Lower leg skin (tissue), 3 donors: ENCODE measurements at regions not wholly inside any gene's neighbourhood (a gene's known extent, or its start where the extent isn't known, plus 50 kb on each side); places are given as distances from the start of the nearest gene placed in this dataset.

Source experiments
- POLR2A ChIP-seq, 2 donors: fragments of 450-650 bp; IDR thresholded peaks; one replicate each; pipeline ENCODE4 v1.6.1; 2016 to 2017; ENCODE audit warnings: antibody characterized with exemption in 2 of 2, mild to moderate bottlenecking in 1 of 2, moderate library complexity in 1 of 2
- TF ChIP-seq, protein P1 (sequence below), 3 donors: fragments of 450-650 bp; IDR thresholded peaks; one replicate each; pipeline ENCODE4 v1.5.1; 2016; ENCODE audit warnings: antibody characterized with exemption in 3 of 3, mild to moderate bottlenecking in 3 of 3, moderate library complexity in 2 of 3

DNA sequence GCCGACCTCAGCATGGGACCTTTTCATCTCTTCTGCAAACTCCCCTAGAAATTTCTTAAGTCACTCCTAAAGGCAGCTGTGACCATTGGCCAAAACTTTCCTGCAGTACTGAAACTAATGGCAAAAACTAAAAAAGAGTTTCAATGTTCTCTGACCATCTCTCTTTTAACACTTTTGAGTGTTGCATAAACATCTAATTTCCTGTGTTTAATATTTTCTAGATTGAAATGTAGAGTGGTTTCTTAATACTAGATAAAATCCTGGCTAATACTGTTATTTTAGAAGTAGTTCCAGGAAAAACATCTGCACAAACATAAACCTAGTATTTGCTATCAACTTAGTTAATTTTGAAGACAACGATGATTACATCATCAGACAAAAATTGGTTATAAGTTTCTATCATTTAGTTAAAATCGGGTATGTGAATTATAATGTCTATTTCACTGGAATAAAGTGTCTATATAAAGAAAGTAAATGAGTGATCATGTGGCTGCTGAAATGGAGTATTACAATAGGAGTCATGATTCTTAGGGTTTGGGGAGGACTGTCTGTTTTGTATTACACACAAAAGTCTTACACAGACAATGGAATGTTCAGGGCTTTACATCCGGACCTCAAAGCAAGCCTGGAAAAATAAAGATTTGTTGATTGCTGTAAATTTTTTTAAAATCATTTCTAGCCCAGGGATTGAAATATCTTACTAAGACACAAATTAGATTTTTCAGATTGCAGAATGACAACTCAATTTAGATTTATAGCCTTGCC lies 1323.4 kb downstream of the C4orf33 start:
- TF ChIP-seq, protein P1, sequence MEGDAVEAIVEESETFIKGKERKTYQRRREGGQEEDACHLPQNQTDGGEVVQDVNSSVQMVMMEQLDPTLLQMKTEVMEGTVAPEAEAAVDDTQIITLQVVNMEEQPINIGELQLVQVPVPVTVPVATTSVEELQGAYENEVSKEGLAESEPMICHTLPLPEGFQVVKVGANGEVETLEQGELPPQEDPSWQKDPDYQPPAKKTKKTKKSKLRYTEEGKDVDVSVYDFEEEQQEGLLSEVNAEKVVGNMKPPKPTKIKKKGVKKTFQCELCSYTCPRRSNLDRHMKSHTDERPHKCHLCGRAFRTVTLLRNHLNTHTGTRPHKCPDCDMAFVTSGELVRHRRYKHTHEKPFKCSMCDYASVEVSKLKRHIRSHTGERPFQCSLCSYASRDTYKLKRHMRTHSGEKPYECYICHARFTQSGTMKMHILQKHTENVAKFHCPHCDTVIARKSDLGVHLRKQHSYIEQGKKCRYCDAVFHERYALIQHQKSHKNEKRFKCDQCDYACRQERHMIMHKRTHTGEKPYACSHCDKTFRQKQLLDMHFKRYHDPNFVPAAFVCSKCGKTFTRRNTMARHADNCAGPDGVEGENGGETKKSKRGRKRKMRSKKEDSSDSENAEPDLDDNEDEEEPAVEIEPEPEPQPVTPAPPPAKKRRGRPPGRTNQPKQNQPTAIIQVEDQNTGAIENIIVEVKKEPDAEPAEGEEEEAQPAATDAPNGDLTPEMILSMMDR (IDR thresholded peaks at IDR 0.05), result no peak
- no peak for TF ChIP-seq POLR2A (IDR thresholded peaks at IDR 0.05)
